Memory B cell (primary cell): ENCODE measurements at regions not wholly inside any gene's neighbourhood (a gene's known extent, or its start where the extent isn't known, plus 50 kb on each side); places are given as distances from the start of the nearest gene placed in this dataset.
"Not testable (repeated sequence)": the region's sequence is repeated elsewhere in the genome, so short reads cannot be mapped to it uniquely, and the experiment has no call there.

ENCODE experiments used
- ATAC-seq: fragments of 150-1000 bp; cut with Tn5 transposase; 2 replicates; pipeline ENCODE4 v1.10.0; 2021; ENCODE audit warnings: low read depth, mild to moderate bottlenecking, moderate library complexity
- DNase-seq, 2 donors: peaks; one replicate each; pipeline ENCODE4 v3.0.0; 2022; ENCODE audit warnings: low spot score in 2 of 2
- H3K27ac Mint-ChIP-seq: one replicate; pipeline ENCODE4 v1.8.0; 2022; ENCODE audit warnings: mild to moderate bottlenecking, moderate library complexity, mixed read lengths
- H3K27me3 Mint-ChIP-seq: one replicate; pipeline ENCODE4 v1.8.0; 2022; ENCODE audit warnings: mixed read lengths
- H3K36me3 Mint-ChIP-seq: one replicate; pipeline ENCODE4 v1.8.0; 2022; ENCODE audit warnings: mild to moderate bottlenecking, mixed read lengths
- H3K4me1 Mint-ChIP-seq: one replicate; pipeline ENCODE4 v1.8.0; 2022; ENCODE audit warnings: mixed read lengths
- H3K4me3 Mint-ChIP-seq: one replicate; pipeline ENCODE4 v1.8.0; 2022; ENCODE audit warnings: mild to moderate bottlenecking, moderate library complexity, mixed read lengths
- H3K9me3 Mint-ChIP-seq: one replicate; pipeline ENCODE4 v1.8.0; 2022; ENCODE audit warnings: mixed read lengths

GRCh38 chr13:70235565-70235964 is 127.3 kb upstream of the KLHL1 start:
- no peak for ATAC-seq
- H3K9me3 Mint-ChIP-seq = peaks cover 6% of the 10 kb centered on the region

GRCh38 chr13:70223911-70224310 is 115.7 kb upstream of the KLHL1 start:
- H3K4me3 Mint-ChIP-seq = no peak overlapping the region
- H3K4me1 Mint-ChIP-seq = no peaks in the 10 kb centered on the region
- peaks cover 2% of the 10 kb centered on the region for H3K9me3 Mint-ChIP-seq
- ATAC-seq (no peak), DNase-seq (no peak)
- H3K36me3 Mint-ChIP-seq = no peaks in the 10 kb centered on the region
- H3K27ac Mint-ChIP-seq = no peak overlapping the region
- H3K27me3 Mint-ChIP-seq = no peaks in the 10 kb centered on the region

More at GRCh38 chr13:70235565-70235964, 127.3 kb upstream of the KLHL1 start:
- H3K4me1 Mint-ChIP-seq = no peaks in the 10 kb centered on the region
- H3K4me3 Mint-ChIP-seq = no peak overlapping the region
- no peak for DNase-seq
- H3K36me3 Mint-ChIP-seq = no peaks in the 10 kb centered on the region
- no peaks in the 10 kb centered on the region for H3K27me3 Mint-ChIP-seq
- no peak overlapping the region for H3K27ac Mint-ChIP-seq

- H3K36me3 Mint-ChIP-seq = no peaks in the 10 kb centered on the region
- DNase-seq (no peak), ATAC-seq (no peak)
- H3K4me1 Mint-ChIP-seq = no peaks in the 10 kb centered on the region
- no peak overlapping the region for H3K27ac Mint-ChIP-seq
- no peaks in the 10 kb centered on the region for H3K27me3 Mint-ChIP-seq
- H3K4me3 Mint-ChIP-seq = no peak overlapping the region
- peaks cover 2% of the 10 kb centered on the region for H3K9me3 Mint-ChIP-seq
Measured at GRCh38 chr13:70222926-70223325, 114.7 kb upstream of the KLHL1 start.

GRCh38 chr13:70218618-70219017 is 110.4 kb upstream of the KLHL1 start:
- Mint-ChIP-seq H3K9me3 (no peaks in the 10 kb centered on the region), H3K27ac (no peak overlapping the region), H3K27me3 (no peaks in the 10 kb centered on the region), H3K4me3 (no peak overlapping the region), H3K4me1 (no peaks in the 10 kb centered on the region), H3K36me3 (no peaks in the 10 kb centered on the region)
- no peak for DNase-seq
- no peak for ATAC-seq

- ATAC-seq, H3K27ac Mint-ChIP-seq, H3K27me3 Mint-ChIP-seq, H3K36me3 Mint-ChIP-seq, H3K4me1 Mint-ChIP-seq, DNase-seq, H3K4me3 Mint-ChIP-seq, H3K9me3 Mint-ChIP-seq: not testable (repeated sequence)
Measured at GRCh38 chr13:70208968-70209367, 100.7 kb upstream of the KLHL1 start.

- no peak for DNase-seq
- peaks cover 10% of the 10 kb centered on the region for H3K9me3 Mint-ChIP-seq
- H3K4me1 Mint-ChIP-seq = no peaks in the 10 kb centered on the region
- no peak for ATAC-seq
- no peak overlapping the region for H3K27ac Mint-ChIP-seq
- H3K4me3 Mint-ChIP-seq = no peak overlapping the region
- no peaks in the 10 kb centered on the region for H3K27me3 Mint-ChIP-seq
- H3K36me3 Mint-ChIP-seq = no peaks in the 10 kb centered on the region
Measured at GRCh38 chr13:70206671-70207070, 98.4 kb upstream of the KLHL1 start.

GRCh38 chr13:70203661-70204229 is 95.5 kb upstream of the KLHL1 start:
- H3K27ac Mint-ChIP-seq = no peak overlapping the region
- no peaks in the 10 kb centered on the region for H3K36me3 Mint-ChIP-seq
- no peak overlapping the region for H3K4me3 Mint-ChIP-seq
- ATAC-seq (no peak), DNase-seq (no peak)
- no peaks in the 10 kb centered on the region for H3K4me1 Mint-ChIP-seq
- peaks cover 6% of the 10 kb centered on the region for H3K9me3 Mint-ChIP-seq
- H3K27me3 Mint-ChIP-seq = no peaks in the 10 kb centered on the region

GRCh38 chr13:70191034-70191433 is 82.8 kb upstream of the KLHL1 start:
- Mint-ChIP-seq H3K27ac (no peak overlapping the region), H3K4me1 (no peaks in the 10 kb centered on the region), H3K27me3 (no peaks in the 10 kb centered on the region), H3K36me3 (no peaks in the 10 kb centered on the region), H3K9me3 (peaks cover 1% of the 10 kb centered on the region), H3K4me3 (no peak overlapping the region)
- DNase-seq (no peak), ATAC-seq (no peak)

GRCh38 chr13:70189981-70190380 is 81.7 kb upstream of the KLHL1 start:
- no peak overlapping the region for H3K27ac Mint-ChIP-seq
- H3K36me3 Mint-ChIP-seq = no peaks in the 10 kb centered on the region
- H3K4me3 Mint-ChIP-seq = no peak overlapping the region
- H3K9me3 Mint-ChIP-seq = peaks cover 1% of the 10 kb centered on the region
- no peak for ATAC-seq
- H3K27me3 Mint-ChIP-seq = no peaks in the 10 kb centered on the region
- H3K4me1 Mint-ChIP-seq = no peaks in the 10 kb centered on the region
- no peak for DNase-seq

GRCh38 chr13:70188567-70188966 is 80.3 kb upstream of the KLHL1 start:
- no peaks in the 10 kb centered on the region for H3K27me3 Mint-ChIP-seq
- ATAC-seq = no peak
- no peak overlapping the region for H3K27ac Mint-ChIP-seq
- peaks cover 1% of the 10 kb centered on the region for H3K9me3 Mint-ChIP-seq
- H3K4me1 Mint-ChIP-seq = no peaks in the 10 kb centered on the region
- no peak for DNase-seq
- no peaks in the 10 kb centered on the region for H3K36me3 Mint-ChIP-seq
- no peak overlapping the region for H3K4me3 Mint-ChIP-seq

- H3K36me3 Mint-ChIP-seq = no peaks in the 10 kb centered on the region
- no peaks in the 10 kb centered on the region for H3K27me3 Mint-ChIP-seq
- H3K4me3 Mint-ChIP-seq = no peak overlapping the region
- DNase-seq (no peak), ATAC-seq (no peak)
- no peaks in the 10 kb centered on the region for H3K4me1 Mint-ChIP-seq
- no peak overlapping the region for H3K27ac Mint-ChIP-seq
- H3K9me3 Mint-ChIP-seq = no peaks in the 10 kb centered on the region
Measured at GRCh38 chr13:70183041-70183440, 74.8 kb upstream of the KLHL1 start.
